Epidermal melanocyte (primary cell): ENCODE measurements at regions not wholly inside any gene's neighbourhood (a gene's known extent, or its start where the extent isn't known, plus 50 kb on each side); places are given as distances from the start of the nearest gene placed in this dataset.

Experiments used
- DNase-seq: peaks from one replicate; pipeline ENCODE4 v3.0.0; 2011; ENCODE audit warnings: low spot score; ENCODE audit not compliant: insufficient read length

DNA sequence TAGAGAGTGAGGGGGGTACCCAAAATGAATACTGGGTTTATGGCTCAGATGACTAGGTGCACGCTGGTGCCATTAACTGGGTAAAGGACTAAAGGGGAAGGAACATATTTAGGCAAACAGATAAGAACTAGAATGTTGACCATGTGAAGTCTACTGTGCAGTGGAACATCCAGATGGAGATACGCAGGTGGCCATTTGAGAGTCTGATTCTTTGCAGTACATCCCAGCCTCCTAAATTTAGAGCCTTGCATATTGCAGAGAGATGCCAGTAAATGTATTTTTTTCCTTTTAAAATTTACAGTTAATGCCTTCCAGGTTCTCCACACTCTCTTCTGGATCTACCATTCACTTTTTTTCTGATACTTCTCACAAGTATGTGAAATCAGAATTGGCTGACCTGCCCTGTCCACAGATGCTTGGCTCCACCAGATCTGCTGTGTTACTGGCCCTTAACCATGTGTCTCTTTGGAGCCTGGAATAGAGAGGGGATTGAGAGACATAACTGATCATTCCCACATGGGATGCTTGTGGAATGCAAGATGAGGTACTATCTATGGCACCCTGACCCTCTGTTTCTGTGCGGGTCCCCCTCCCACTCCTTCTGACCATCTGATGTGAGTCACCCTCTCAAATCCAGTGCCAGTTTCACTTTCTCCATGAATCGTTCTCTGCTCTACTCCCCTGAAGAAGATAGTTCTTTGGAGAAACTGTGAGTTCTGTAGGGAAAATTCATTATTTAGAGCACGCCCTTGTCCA, 77.0 kb upstream of the NCAM1 start:
- DNase-seq = no peak

DNA sequence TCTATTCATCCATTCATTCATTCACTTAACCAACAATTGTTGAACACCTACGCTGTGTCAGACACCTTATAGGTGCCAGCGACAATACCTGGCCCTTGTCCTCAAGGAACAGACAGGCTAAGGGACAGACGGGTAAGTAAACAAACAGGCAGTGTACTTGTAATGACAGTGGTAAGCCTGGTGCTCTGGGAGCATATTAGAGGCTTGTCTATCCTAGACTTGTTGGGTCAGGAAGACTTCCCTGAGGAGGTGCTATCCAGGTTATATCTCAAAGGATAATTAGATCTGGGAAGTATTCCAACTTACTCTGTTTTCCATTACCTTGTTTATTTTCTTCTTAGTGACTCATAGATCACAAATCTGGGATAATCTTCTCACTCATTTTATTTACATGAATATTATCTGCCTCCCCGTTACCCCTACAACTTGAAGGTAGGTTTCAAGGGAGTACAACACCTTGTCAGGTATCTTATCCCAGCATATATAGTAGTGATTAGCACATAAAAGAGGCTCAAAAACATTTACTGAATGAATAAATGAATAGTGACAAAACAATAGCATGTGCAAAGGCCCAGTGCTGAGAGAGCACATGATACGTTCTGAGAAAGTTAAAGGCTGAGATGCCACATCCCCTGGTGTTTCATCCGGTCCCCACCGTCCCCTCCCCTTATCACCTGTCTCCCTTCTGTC, 75.3 kb upstream of the NCAM1 start:
- DNase-seq = no peak

DNA sequence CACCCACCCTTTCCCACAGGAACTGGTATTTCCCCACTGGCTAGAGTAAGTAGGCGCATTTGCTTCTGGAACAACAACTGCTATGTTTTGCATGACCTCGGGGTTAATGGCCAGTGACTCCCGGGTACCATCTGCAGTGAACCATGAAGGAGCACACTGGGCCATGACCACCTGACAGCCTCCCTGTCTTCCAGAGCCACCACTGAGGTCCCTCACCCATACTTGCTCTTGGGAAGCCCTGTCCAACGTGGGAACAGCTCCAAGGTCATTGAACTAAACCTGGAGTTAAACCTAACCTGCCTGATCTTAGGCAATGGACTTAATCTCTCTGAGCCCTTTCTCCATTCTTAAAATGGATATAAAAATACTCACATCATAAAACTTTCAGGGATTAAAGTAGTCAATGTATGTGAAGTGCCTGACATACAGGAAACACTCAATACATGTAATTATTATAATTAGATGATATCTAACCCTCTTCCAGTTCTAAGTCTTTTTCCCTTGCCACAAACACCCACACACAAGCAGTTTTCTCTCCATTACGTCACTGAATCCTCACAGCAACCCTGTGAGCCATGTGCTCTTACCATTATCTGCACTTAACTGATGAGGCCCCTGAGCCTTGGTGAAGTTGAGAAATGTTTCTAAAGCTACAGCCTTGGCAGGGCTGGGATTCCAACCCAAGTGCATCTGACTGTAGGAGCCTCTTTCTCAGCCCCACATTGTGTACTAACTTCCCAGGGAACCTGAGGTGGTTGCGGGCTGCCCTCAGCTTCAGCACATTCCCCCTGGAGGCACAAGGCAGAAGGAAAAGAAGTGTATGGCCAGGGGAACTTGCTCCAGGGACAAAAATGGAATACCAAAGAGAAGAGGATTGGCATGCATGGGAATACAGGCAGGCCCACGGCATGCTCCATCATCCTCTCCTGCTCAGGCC, 74.5 kb upstream of the NCAM1 start:
- no peak for DNase-seq

DNA sequence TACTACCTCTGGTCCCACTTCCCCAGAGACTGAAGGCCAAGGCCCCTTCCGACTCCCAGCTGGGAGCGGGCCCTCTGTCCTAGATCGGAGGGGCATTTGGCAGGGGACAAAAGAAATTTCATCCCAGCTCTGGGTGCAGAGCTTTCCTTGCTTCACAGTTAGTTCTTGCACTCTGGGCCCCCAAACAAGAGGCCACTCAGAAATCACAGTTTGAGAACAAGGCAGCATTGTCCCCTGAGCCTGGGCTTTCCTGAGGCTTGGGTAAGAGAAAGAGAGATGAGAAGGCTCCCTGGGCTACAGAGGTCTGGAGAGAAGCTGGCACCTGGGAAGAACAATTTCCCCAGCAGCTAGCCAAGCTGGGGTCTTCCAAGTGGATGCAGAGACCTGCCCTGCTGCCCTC, 71.8 kb upstream of the NCAM1 start:
- DNase-seq = no peak

DNA sequence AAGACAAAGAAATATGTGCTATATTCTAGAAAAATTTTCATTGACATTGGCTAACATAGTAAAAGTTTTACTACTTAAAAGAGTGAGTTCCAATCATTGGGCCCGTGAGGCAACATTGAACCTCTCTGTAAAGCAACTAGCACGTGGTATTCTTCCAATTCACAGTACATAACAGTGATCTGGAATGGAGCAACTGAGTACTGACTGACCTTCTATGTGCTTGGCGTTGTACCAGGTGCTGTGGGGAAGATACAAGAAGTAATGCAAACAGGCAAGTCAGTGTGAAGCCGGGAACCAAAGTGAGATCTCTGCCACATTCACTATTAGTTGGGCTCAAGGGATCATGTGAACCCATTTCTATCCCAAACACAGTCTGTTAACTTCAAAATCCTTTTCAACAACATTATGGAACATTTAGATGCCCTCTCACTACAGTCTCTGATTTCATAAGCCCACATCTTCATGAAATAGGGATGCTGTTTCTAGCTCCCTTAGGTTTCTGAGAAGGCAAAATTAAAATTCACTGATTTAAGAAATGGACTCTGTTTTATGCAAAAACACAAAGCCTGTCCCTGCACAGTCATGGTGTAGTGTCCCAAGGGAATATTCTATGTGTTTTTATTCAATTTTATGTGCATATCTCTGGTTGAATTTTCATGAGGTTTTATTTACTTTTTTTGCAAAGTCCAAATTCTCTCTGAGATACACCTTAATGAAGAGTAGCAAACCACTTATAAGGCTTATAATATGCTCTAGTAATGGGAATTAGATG, 61.8 kb upstream of the NCAM1 start:
- no peak for DNase-seq

DNA sequence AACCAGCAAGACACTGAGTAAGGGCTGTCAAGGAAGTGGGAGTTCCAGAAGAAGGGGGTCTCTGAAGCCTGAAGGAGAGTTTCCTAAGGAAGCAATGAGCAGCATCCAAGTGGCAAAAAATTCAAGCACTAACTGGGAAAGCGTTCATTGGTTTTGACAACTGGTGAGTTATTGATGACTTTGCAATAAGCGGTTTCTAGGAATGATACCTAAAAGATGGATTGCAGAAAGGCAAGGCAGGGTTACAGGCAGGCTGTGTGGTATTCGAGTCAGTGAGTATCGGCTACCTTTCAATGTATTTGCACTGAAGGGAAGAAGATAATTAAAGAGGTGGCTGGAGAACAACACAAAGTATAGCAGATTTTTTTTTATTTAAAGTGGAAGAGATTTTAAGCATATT, 59.3 kb upstream of the NCAM1 start:
- DNase-seq = no peak

DNA sequence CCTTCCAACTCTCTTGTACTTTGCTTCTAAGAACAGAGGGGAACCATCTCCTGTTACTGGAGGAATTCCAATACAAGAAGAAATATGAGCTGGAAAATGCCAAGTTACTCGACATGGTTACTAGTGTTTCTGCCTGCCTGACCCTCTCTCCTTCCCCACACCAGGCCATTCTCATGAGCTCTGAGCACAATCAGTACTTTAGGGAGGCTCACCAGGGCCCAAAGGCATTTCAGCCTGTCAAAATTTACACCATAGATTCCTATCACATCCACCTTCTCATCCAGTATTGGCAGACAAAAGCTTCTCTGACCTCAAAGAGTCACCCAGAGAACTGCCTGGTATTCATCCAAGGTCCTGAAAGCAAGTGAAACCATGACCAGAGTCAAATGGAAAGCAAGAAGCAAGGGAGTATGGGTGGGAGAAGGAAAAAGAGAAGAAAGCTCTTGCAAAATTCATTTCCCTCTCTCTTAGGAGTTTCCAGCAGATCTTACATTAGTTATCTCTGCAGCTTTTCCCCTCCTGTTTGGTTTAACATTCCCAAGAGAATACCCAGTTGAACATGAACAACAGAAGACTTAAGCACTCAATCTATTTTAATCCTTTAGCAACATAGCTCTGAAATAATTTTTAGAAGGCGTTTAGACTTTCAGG, 58.7 kb upstream of the NCAM1 start:
- DNase-seq = no peak

DNA sequence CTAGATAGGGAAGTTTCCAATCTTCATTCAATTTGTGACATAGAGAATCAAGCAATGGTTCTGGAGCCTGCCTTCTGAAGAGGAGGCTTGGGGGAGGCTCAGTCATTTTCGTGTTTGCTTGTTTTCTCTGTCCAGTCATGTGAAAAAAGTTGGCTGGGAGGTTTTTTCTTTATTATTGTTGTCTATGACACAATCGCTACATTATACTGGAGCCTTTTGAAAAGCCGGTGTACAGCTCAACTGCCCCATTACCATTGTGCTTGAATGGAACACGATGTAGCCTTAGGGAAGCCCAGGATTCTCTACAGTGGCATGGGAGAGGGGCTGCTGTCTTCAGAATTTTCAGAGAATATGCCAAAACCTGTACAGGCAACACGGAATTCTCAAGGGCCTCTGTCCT, 57.9 kb upstream of the NCAM1 start:
- DNase-seq = peak; percentile 54

DNA sequence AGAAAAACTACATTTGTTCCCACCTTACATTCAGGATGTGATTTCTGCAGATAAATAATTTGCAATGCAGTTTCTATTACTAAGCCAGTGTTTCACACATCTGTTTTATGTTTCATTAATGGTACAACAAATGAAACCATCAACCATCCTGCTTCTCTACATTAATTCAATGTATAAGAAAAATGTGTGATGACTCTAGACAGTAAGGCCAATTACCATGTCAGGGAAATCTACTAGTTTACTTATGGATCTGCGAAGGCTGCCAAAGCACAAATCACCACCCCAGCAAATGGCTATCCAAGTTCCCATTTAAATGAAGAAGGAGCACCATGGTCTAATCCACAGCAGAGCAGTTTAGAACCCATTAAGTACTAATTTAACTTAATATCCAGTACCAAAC, 50.1 kb upstream of the NCAM1 start:
- no peak for DNase-seq
